IPS DF 4.7 (cell line): ENCODE measurements at regions not wholly inside any gene's neighbourhood (a gene's known extent, or its start where the extent isn't known, plus 50 kb on each side); places are given as distances from the start of the nearest gene placed in this dataset.
"Not testable (repeated sequence)": the region's sequence is repeated elsewhere in the genome, so short reads cannot be mapped to it uniquely, and the experiment has no call there.

Source experiments
- DNase-seq: peaks from one replicate; pipeline ENCODE4 v3.0.0-alpha.2; 2013; ENCODE audit warnings: low spot score; ENCODE audit errors: extremely low read depth

GRCh38 chr3:127520993-127521392 is 69.5 kb downstream of the TPRA1 start:
- DNase-seq: no peak

DNA sequence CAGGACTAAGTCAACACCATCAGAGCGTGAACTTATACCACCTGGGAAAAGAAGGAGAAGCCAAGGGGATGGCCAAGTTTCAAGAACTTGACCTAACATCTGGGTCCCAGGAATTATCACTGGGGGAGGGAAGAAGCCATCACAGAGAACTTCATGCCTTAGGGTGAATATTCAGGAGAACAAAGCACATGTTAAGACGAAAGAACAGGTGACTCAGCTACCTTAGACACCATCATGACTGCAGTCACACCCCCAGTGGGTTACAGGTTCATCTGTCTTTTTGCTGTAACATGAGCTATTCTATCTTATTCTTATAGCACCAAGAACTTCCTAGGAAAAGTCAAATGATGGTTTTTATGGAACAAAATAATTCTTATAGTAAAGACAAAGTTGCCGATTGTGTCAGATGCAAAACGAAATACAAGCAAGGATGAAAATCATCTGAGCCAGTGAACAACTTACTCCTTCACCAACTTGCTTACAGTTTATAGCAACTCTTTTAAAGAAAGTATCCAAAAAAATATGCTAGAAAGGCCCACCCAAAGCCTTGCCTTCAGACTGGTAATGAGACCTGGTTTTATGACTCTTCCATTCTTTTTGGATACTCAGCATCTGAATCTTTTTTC is 72.0 kb downstream of the TPRA1 start:
- DNase-seq: no peak

DNA sequence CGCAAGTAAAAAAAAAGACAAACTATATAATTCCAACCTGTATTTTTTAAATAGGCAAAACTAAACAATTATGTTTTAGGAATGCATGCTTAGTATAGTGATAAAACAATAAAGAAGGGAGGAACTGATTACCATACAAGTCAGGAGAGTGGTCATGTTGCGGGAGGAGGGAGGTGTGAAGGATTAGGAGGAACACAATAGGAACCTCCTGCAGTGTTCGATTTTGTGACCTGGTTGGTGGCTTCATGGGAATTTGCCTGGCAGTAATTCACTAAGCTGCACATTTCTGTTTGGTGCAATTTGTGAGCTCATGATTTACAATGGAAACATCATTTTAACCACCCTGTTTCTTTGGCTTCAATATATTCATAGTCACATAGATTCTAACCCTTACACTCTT is 78.3 kb downstream of the TPRA1 start:
- DNase-seq: no peak

GRCh38 chr3:127501177-127501576 is 89.4 kb downstream of the TPRA1 start:
- no peak for DNase-seq

GRCh38 chr3:127497676-127498075 is 92.9 kb downstream of the TPRA1 start:
- DNase-seq: no peak

GRCh38 chr3:127497166-127497565 is 93.4 kb downstream of the TPRA1 start:
- no peak for DNase-seq

DNA sequence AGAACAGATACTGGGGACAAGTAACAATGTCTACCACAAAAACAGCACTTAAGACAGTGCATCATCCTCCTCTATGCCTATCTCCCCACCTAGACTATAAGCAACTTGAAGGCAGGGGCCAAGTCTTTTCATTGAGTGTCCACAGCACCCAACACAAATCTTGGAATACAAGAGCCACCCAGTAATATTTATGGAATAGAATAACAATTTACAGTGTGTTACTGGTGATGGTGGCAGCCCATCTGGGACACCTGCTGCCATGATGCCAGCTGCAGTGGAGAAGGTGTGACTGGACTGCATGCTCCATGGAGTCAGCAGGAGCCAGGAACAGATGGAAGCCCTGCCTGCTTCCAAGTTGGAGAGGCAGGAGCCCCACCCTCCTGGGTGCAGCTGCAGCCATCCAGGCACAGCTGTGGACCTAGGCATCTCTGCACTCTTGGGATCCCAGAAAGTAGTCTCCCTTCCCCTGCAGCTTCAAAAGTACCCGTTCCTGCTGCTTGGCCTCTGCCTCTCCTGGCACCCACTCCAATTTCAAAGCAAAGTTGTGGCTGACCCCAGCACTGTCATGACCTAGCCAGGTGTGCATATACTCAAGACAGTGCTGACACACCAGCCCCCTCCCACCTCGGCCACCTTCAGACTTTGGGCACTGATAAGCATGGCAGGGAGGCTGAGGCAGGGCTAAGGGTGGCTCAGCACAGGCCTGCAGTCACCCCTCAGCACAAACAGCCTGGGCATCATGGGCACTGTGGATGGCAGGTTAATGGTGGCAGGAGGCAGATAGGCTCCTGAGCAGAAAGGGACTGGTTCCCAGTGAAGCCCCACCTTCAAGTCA is 94.5 kb downstream of the TPRA1 start:
- no peak for DNase-seq

DNA sequence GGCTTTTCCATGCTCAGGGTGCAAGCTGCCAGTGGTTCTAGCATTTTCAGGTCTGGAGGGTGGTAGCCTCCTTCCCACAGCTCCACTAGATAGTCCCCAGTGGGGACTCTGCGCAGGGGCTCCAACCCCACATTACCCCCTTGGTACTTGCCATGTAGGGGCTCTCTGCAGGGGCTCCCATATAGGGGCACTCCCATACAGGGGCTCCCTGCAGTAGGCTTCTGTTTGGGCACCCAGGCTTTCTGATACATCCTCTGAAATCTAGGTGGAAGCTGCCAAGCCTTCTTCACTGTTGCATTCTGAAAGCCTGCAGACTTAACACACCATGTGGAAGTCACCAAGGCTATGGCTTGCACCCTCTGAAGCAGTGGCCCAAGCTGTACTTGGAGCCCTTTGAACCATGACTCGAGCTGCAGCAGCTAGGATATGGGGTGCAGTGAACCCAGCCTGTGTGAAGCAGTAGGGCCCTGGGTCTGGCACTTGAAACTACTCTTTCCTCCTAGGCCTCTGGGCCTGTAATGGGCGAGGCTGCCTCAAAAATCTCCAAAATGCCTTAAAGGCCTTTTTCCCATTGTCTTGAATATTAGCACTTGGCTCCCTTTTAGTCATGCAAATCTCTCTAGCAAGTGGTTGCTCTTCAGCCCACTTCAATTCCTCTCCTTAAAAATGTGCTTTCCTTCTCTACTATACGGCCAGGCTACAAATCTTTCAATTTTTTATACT is 96.4 kb downstream of the TPRA1 start:
- no peak for DNase-seq

- no peak for DNase-seq
These were observed 98.1 kb downstream of the TPRA1 start for GRCh38 chr3:127492426-127492825.

DNA sequence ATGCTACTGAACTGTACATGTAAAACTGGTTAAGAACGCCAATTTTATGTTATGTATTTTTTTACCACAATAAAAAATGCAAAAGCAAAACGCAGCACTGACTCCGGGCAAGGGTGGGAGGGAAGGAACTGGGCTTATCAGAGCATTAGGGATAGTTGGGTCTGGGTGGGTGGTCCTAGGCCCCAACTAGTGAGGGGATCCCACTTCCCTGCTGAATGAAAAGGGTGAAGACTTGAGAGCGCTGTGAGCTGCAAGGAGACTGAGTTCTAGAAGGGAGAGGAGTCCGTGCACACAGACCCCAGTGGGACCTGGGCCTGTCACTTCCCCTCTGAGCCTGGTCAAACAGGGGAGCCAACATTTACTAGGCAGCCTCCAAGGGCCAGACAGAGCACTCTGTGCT is 98.6 kb downstream of the TPRA1 start:
- DNase-seq: no peak

DNA sequence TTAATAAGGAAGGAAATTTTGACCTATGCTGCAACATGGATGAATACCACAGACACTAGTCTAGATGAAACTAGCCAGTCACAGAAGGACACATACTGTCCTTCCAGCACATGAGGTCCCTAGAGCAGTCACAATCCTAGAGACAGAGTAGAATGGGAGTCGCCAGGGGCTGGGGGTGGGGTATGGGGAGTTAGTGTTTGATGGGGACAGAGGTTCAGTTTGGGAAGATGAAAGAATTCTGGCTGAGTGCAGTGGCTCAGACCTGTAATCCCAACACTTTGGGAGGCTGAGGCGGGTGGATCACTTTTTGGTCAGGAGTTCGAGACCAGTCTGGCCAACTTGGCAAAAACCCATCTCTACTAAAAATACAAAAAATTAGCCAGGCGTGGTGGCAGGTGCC is 99.2 kb downstream of the TPRA1 start:
- no peak for DNase-seq

- not testable (repeated sequence) for DNase-seq
These were observed 99.6 kb downstream of the TPRA1 start for GRCh38 chr3:127491024-127491305.

- no peak for DNase-seq
These were observed 100.1 kb downstream of the TPRA1 start for GRCh38 chr3:127490271-127491023.

GRCh38 chr3:127489357-127489756 is 101.2 kb downstream of the TPRA1 start:
- no peak for DNase-seq

DNA sequence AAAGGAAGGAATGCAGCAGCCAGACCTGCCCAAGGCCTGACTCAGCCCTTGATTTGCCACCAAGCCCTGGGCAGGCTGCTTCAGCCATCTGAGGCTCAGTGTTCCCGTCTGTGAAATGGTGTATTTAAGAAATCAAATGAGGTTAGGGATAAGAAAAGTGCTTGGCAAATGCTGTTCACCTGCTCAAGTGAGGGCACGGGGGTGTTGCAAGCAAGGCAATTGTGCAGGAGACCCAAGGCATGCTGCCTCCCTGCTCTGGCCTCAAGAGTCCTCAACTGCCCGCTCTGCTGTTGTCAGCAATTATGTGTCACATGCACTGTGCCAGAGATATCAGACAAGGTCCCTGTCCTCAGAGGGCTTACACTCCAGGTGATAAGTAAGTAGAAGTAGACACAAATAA is 101.8 kb downstream of the TPRA1 start:
- no peak for DNase-seq

DNA sequence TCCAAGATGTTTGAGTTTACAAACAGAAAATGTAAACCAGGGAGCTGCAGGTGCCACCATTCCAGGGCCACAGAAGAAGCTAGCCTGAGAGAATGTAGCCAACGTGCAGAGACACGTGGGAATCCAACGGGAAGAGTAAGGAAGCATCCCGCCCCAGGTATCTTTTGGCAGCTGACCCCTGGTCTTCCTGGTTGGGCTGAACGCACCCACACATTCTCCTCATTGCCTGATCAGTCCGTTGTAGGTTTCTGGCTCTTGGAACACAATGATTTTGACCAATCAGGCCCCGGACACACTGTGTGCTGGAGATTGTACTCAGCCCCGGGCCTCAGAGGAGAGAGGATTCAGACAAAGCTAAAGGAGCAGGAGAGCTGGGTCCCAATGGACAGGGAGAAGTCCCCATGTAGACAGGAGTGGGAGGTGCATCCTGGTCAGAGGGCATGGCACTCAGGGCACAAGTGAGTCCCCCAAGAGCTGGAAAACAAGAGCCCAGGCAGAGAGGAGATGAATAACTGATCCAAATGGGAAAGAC is 102.3 kb downstream of the TPRA1 start:
- DNase-seq: no peak

DNA sequence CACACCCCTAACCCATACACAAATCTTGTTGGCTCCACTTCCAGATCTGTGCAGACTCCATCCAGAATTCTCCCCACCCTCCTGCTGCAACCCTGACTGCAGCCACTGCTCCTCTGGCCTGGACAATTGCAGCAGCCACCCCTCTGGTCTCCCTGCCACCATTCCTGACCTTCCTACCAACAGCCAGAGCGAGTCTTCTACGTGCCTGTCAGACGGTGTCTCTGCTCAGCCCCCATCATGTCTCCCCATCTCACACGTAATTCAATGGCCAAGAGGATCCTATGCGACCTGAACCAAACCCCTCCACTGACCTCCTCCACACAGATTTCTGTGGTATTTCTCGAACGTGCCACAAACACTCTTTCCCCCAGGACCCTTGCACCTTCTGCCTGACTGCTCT is 103.3 kb downstream of the TPRA1 start:
- no peak for DNase-seq

DNA sequence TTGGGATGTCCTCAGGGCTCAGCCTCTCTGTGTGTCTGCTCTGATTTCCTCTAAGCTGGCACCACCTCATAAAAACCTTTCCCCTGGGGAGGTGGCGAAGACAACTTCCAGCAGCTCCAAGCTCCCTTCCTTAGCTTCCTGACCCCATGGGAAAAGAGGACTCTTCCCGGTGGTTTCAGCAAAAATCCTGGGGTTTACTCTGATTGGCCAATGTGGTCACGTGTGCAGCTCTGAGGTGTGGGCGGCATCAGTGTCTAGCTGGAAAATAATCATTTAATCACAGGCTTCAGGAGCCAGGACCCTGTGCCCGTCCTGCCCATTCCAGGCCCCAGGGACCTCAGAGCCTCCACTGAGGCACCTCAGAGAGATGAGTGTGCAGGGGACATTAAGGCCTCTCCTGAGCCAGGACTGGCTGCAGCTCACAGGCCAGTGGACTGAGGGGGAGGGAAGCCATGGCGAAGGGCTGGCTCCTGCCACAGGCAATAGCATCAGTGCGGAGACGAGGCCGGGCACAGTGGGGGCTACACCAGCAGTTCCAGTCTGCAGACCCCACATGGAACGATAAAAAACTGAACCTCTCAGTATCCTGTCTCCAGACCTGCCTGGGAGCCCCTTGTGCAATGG is 104.1 kb downstream of the TPRA1 start:
- DNase-seq: no peak

- no peak for DNase-seq
These were observed 105.0 kb downstream of the TPRA1 start for GRCh38 chr3:127485396-127486170.

DNA sequence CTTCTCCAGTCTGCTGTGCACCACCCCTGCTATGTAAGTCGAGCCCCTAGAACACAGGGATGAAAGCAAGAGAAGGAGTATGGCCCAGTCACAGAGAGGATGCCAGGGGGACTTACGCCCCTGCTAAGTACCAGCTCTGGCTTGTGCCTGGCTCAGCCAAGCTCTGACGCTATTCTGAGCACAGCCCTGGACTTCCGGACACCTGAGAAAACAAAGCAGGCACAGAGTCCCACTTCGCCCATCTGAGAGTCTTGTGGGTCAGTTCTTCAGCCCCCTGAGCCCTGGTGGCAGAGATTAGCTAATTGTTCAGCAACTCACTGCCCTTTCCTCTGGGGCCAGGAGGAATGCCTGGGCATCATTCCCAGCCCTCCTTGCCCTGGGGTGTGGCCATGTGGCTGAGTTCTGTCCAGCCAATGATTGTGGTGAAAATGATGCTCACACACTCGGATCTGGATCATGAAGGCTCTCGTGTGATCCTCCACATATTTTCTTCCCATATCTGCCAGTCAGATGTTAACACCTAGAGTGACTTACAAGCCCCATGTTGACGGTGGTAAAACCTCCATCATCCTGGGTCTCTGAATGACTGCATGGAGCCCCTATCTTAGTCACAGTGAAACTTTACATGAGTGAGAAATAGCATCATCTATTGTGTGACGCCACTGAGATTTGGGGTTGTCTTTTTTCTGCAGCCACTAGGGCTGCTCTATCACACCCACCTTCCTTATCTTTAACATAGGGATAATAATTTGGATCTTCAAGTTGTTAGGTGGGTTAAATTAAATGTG is 105.7 kb downstream of the TPRA1 start:
- no peak for DNase-seq
